HFFc6 (cell line): ENCODE measurements at regions not wholly inside any gene's neighbourhood (a gene's known extent, or its start where the extent isn't known, plus 50 kb on each side); places are given as distances from the start of the nearest gene placed in this dataset.

Experiments used
- DNase-seq: peaks from one replicate; pipeline ENCODE4 v3.0.0-alpha.2; 2018
- H3K27ac Mint-ChIP-seq: 2 replicates; pipeline ENCODE4 v1.8.0; 2020; ENCODE audit warnings: mild to moderate bottlenecking, mixed read lengths
- H3K27me3 Mint-ChIP-seq: 2 replicates; pipeline ENCODE4 v1.8.0; 2021; ENCODE audit warnings: mild to moderate bottlenecking, moderate library complexity, mixed read lengths; ENCODE audit not compliant: insufficient read depth
- H3K36me3 Mint-ChIP-seq: 2 replicates; pipeline ENCODE4 v1.8.0; 2021; ENCODE audit warnings: low read depth, mixed read lengths
- H3K4me1 Mint-ChIP-seq: 2 replicates; pipeline ENCODE4 v1.8.0; 2020; ENCODE audit warnings: low read depth, mixed read lengths
- H3K4me3 Mint-ChIP-seq: 2 replicates; pipeline ENCODE4 v1.8.0; 2020; ENCODE audit warnings: mild to moderate bottlenecking, moderate library complexity, mixed read lengths
- H3K9me3 Mint-ChIP-seq: 2 replicates; pipeline ENCODE4 v1.8.0; 2020; ENCODE audit warnings: mild to moderate bottlenecking, mixed read lengths
- TF ChIP-seq, protein P1 (sequence below): fragments of 200-600 bp; sonication (generic); IDR thresholded peaks from 2 replicates; pipeline ENCODE4 v1.5.0; 2021; ENCODE audit warnings: antibody characterized with exemption, mild to moderate bottlenecking

DNA sequence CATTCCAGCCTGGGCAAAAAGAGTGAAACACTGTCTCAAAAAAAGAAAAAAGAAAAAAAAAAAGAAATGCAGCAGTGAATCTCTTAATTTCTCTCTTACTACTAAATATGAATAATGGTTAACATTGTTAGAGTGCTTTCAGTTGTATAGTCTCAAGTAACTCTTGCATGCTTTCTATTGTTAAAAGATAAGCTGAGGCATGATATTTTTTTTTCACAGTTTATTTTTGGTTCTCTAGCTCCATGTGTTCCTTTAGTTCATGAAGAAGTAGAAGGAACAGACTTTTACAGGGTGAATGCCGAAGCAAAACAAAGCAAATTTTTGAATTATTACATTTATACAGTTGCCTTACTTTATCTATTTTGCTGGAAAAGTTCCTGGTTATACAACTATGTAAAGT, 1180.9 kb downstream of the OTOL1 start:
- H3K27ac Mint-ChIP-seq, result no peak overlapping the region
- DNase-seq, result no peak
- no peaks in the 10 kb centered on the region for H3K9me3 Mint-ChIP-seq
- H3K4me1 Mint-ChIP-seq, result no peaks in the 10 kb centered on the region
- H3K4me3 Mint-ChIP-seq, result no peak overlapping the region
- no peaks in the 10 kb centered on the region for H3K27me3 Mint-ChIP-seq
- TF ChIP-seq, protein P1, sequence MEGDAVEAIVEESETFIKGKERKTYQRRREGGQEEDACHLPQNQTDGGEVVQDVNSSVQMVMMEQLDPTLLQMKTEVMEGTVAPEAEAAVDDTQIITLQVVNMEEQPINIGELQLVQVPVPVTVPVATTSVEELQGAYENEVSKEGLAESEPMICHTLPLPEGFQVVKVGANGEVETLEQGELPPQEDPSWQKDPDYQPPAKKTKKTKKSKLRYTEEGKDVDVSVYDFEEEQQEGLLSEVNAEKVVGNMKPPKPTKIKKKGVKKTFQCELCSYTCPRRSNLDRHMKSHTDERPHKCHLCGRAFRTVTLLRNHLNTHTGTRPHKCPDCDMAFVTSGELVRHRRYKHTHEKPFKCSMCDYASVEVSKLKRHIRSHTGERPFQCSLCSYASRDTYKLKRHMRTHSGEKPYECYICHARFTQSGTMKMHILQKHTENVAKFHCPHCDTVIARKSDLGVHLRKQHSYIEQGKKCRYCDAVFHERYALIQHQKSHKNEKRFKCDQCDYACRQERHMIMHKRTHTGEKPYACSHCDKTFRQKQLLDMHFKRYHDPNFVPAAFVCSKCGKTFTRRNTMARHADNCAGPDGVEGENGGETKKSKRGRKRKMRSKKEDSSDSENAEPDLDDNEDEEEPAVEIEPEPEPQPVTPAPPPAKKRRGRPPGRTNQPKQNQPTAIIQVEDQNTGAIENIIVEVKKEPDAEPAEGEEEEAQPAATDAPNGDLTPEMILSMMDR, result no peak
- no peaks in the 10 kb centered on the region for H3K36me3 Mint-ChIP-seq

DNA sequence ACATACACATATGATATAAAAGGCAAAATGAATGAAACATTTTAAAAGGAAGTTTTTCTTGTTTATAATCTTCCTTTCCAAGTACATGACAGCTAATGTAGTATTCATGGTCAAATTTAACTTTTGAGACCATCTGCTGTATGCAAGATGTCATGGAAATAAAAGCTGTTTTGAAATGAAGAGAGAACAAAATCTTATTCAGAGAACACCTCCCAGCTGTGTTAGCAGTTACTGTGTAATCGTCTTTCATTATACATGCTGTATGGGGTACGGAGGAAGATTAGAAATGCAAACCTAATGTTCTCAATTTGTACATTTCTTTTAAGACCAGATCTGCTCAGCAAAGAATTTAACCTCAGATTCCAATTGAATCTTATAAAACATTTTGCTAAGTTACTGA, 1182.3 kb downstream of the OTOL1 start:
- Mint-ChIP-seq H3K4me3 (no peak overlapping the region), H3K36me3 (no peaks in the 10 kb centered on the region), H3K4me1 (no peaks in the 10 kb centered on the region), H3K27me3 (no peaks in the 10 kb centered on the region), H3K27ac (no peak overlapping the region), H3K9me3 (no peaks in the 10 kb centered on the region)
- DNase-seq, result no peak
- TF ChIP-seq, protein P1, result no peak

DNA sequence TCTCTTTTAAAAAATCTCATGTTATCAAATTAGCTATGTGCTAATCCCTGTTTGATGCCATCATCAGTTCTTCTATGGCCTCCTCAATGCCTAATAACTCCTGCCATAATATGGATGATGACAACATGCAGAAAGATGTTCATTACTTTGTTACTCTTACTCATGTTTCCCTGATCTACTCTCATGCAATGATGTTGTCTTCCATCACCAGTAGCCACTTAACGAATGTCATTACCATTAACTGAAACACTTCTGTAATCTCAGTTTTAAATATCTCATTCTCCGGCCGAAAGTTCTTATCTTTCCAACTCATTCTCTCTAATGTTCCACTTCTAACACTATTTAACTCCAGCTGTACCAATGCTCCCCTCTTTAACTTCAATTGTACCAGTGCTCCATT, 1187.7 kb downstream of the OTOL1 start:
- H3K4me1 Mint-ChIP-seq, result no peaks in the 10 kb centered on the region
- H3K27me3 Mint-ChIP-seq, result no peaks in the 10 kb centered on the region
- H3K27ac Mint-ChIP-seq, result no peak overlapping the region
- DNase-seq, result no peak
- no peaks in the 10 kb centered on the region for H3K36me3 Mint-ChIP-seq
- H3K9me3 Mint-ChIP-seq, result no peaks in the 10 kb centered on the region
- TF ChIP-seq, protein P1, result no peak
- no peak overlapping the region for H3K4me3 Mint-ChIP-seq

DNA sequence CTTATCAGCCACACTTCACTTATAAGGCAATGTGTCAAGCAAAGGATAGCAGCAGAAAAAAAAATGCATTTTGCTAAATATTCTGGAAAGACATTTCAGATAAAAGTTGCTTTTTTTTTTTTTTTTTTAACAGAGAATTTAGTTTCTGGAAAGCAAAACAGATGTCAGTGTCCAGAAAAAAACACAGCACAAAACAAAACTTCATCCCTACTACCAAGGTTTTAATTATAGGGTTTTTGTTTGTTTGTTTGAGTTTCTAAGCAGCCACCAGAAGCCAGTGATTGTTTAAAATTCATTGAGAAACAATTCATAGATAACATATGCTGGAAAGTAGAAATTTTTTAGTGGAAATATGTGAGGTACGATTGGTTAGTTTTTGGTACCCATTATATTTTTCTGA, 1202.7 kb downstream of the OTOL1 start:
- Mint-ChIP-seq H3K4me1 (peaks cover 10% of the 10 kb centered on the region), H3K4me3 (no peak overlapping the region), H3K9me3 (no peaks in the 10 kb centered on the region; the same call in 1 of the 2 replicates), H3K27me3 (no peaks in the 10 kb centered on the region), H3K36me3 (no peaks in the 10 kb centered on the region), H3K27ac (no peak overlapping the region)
- TF ChIP-seq, protein P1, result no peak
- DNase-seq, result no peak

DNA sequence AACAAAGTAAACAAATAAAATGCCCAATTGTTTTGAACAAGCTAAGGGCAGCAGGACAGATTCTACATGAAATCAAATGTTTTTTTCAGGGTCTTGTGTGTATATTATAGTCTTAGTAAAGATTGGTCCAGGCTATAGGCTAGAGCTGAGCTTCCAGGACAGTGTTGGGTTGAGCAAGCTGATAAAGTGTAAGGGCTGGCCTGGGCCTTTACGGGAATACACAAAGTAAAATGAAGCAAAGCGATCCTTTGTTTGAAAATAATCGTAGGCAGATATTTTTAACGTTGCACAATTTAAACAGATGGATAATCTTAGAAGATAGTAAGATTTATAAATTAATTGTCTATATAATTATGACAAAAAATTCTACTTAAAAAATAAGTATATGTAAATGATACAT, 1204.6 kb downstream of the OTOL1 start:
- Mint-ChIP-seq H3K27ac (no peak overlapping the region), H3K9me3 (no peaks in the 10 kb centered on the region; the same call in 1 of the 2 replicates), H3K4me1 (peaks cover 19% of the 10 kb centered on the region), H3K4me3 (no peak overlapping the region), H3K36me3 (no peaks in the 10 kb centered on the region), H3K27me3 (no peaks in the 10 kb centered on the region)
- DNase-seq, result no peak
- TF ChIP-seq, protein P1, result no peak
